GM19023 (cell line): ENCODE measurements at regions not wholly inside any gene's neighbourhood (a gene's known extent, or its start where the extent isn't known, plus 50 kb on each side); places are given as distances from the start of the nearest gene placed in this dataset.

Source experiments
- ATAC-seq: cut with Tn5 transposase; IDR thresholded peaks from one replicate; pipeline ENCODE4 v1.9.1; 2021; ENCODE audit warnings: mild to moderate bottlenecking, moderate library complexity; ENCODE audit not compliant: unreplicated experiment

GRCh38 chr14:95442633-95443021 is 73.8 kb downstream of the SYNE3 start:
- peak; percentile 79 for ATAC-seq

GRCh38 chr14:95442016-95442632 is 74.3 kb downstream of the SYNE3 start:
- no peak for ATAC-seq

DNA sequence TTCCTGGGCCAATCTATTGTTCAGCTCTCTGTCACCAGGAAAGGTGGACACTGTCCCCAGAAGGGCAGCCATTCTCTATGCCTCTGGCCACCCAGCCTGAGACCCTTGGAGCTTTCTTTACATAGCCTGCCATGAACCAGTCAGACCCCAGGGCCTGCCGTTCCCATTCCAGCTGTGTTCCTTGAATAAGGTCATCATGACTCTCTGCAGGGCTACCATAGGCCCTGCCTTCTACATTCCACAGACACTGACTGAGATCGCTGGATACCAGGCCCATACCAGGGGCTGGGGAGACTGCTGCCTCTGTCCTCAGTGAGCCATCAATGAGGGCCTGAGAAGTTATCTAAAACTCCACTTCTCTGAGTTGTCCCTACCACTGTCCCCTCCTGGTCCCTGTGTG is 75.5 kb downstream of the SYNE3 start:
- ATAC-seq, result no peak

- ATAC-seq, result no peak
Measured at GRCh38 chr14:95440496-95440895, 76.0 kb downstream of the SYNE3 start.

GRCh38 chr14:95439881-95440280 is 76.6 kb downstream of the SYNE3 start:
- no peak for ATAC-seq

- ATAC-seq, result no peak
Measured at GRCh38 chr14:95437715-95438114, 78.7 kb downstream of the SYNE3 start.

DNA sequence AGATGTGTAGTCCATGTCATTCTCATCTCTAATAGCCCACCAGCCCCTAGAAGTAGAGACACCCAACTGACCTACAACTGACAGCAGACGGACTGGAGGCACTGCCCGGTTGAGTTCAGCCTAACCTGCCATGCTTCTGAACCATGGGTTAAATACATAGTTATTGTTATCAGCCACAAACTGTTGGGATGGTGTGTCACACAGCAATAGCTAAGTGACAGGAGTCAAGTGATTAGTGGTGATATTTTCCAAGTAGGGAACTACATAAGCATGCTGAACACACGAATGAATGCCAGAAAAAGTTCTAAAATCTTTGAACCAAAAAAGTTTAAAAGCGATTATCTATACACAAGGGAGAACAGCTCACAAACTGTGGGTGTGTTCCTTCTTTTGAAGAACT is 80.1 kb downstream of the SYNE3 start:
- ATAC-seq, result no peak

GRCh38 chr14:95434121-95434520 is 82.3 kb downstream of the SYNE3 start:
- no peak for ATAC-seq

GRCh38 chr14:95433094-95433478 is 83.4 kb downstream of the SYNE3 start:
- ATAC-seq, result no peak

GRCh38 chr14:95432144-95433093 is 84.0 kb downstream of the SYNE3 start:
- ATAC-seq, result no peak

DNA sequence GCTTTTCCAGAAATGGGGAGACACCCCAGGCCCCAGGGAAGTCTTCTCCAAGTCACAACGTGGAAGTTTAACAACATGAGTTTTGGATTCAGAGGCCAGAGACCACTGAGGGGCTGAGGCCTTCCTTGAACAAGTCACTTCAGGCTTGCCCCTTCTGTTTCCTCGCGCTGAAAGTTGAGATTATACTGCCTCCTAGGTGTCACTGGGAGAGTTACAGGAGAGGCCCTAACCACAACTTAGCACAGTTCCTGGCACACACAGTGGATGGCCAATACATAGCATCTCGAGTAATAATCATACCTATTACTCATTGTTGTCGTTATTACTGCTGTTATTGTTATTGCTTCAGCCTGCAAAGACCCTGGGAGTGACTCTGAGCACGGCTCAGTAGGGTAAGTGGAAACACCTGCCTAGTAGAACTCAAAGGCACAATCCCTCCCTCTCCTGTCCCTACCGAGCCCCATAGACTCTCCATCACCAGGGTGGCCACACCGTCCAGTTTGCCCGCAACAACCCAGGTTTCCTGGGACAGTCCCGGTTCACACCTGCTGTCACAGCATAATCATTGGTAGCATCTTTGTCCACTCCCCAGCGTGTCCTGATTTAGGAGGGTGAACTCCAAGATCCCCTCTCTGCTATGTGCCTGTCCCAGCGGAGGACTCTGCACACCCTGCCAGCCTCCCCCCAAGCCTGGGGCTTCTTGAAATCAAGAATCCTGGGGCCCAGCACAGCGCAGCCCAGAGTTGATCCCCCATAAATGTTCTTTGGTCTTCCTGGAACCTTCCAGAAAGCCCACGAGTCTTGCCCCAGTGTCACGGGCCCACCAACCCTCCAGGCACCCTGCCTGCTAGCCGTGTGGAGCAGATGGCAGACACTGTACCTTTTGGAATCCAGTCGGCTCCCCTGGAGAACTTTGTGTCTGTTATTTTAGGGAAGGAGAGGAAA is 85.0 kb downstream of the SYNE3 start:
- no peak for ATAC-seq

- no peak for ATAC-seq
Measured at GRCh38 chr14:95428557-95428956, 87.9 kb downstream of the SYNE3 start.

DNA sequence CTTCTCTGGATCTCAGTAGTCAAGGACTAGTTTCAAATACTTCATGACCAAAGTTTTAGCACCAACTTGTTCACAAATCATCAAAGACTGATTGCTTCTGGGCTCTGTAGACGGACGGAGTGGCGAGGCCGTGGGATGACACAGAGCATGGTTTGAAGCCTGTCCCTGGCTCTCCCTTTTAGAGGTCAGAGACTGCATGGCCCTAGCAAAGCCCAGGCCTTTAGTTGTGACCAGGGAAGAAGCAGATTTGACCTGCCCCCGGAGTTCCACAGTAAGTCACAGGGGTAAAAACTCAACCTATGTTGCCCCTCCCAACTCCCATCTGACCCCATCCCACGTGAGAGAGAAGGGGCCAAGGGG is 90.4 kb downstream of the SYNE3 start:
- no peak for ATAC-seq

DNA sequence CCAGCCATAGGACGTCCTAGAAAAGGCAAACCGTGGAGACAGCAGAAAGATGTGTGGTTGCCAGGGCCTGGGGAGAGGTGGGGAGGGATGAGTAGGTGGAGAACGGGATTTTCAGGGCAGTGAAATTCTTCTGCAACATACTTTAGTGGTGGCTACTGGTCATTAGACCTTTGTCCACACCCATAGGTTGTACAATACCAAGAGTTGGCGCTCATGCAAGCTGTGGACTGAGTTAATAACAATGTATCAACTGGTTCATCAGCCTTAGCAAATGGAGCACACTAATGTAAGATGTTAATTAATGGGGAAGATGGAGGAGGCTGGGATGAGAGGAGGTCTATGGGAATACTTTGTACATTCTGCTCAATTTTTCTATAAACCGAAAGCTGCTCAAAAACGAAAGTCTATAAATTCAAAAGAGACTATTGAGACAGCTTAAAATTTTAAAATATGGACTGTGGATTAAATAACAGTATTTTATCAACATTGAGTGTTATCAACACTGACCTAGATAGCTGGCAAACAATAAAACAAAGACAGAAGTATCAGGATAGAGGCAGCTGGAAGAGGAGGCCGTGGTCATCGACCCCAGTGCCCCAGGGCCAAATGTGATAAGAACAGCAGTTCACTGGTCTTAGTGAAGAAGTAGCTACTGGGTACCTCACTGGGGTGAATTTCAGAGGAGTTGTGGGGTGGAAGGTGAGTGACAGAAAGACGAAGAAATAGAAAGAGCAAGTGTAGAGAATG is 90.9 kb downstream of the SYNE3 start:
- ATAC-seq, result no peak

- no peak for ATAC-seq
Measured at GRCh38 chr14:95424529-95424928, 91.9 kb downstream of the SYNE3 start.

- no peak for ATAC-seq
Measured at GRCh38 chr14:95421741-95422140, 94.7 kb downstream of the SYNE3 start.

DNA sequence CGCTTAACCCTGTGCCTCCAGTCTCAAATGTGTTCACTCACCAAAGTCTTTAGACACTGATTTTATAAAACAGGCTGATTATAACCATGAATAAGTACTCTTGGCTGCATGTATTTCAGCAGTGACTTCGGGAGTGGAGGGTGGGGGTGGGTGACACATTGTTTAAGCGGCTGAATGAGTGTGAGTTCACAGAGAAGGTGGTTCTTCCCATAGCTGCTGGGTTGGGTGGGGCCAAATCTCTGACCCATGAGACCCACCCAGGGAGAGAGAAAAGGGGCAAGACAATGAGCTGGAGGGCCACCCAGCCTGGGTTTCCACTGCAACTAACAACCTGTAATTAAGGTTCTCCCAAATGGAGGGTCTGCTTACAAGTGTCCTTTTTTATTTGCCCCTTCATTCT is 96.4 kb downstream of the SYNE3 start:
- no peak for ATAC-seq

- ATAC-seq, result no peak
Measured at GRCh38 chr14:95419569-95419968, 96.9 kb downstream of the SYNE3 start.

DNA sequence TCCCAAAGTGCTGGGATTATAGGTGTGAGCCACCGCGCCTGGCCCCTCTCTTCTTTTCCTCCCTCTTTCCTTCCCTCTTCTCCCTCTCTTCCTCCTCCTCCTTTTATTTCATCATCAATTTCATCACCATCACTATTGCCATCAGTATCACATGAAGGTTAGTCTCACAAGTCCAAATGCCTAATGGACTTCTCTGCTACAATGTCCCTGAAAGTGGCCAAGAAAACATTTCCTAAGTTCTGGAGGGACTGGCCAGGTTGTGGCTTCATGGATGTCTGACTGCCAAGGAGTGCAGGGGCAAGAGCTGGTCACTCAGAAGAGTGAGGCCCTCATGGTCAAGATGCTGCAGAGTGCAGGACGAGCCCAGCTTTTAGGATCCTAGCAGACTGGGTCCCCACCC is 97.6 kb downstream of the SYNE3 start:
- ATAC-seq, result no peak

DNA sequence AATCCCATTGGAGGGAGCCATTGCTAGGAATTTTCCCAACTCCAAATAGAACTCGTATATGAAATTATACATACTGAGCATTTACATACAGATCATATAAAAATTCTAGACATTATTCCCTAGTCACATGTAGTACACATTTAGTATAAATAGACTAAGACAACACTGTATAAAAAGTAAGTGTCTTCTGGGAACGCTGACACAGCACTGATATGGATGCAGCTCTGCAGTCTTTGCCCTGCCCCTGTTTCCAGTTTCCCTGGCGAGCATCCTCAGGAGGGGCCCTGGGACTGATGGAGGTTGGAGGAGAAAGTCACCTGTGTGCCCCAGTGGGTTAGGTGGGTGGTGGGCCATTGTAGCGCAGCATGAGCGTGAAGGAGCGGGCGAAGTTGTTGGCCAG is 97.8 kb upstream of the CLMN start:
- no peak for ATAC-seq

GRCh38 chr14:95415993-95416392 is 96.3 kb upstream of the CLMN start:
- ATAC-seq, result no peak
